Sciatic nerve (tissue), 2 donors: ENCODE measurements at regions not wholly inside any gene's neighbourhood (a gene's known extent, or its start where the extent isn't known, plus 50 kb on each side); places are given as distances from the start of the nearest gene placed in this dataset.
"Not testable (repeated sequence)": the region's sequence is repeated elsewhere in the genome, so short reads cannot be mapped to it uniquely, and the experiment has no call there.

ENCODE experiments used
- ATAC-seq: fragments of 200-7000 bp; cut with Tn5 transposase; one replicate; pipeline ENCODE4 v1.9.1; 2020; ENCODE audit warnings: mild to moderate bottlenecking, moderate library complexity
- DNase-seq: peaks from one replicate; pipeline ENCODE4 v3.0.0-alpha.2; 2020; ENCODE audit warnings: low spot score
- intact Hi-C: fragments of 100-400 bp; cut with DNase I; formaldehyde crosslinking; loops from one replicate; pipeline ENCODE4 v1.14.2; 2022
- donor health status: DM: no; HTN: no; CAD: no.
- donor health status: DM: no; HTN: no; CAD: no.

DNA sequence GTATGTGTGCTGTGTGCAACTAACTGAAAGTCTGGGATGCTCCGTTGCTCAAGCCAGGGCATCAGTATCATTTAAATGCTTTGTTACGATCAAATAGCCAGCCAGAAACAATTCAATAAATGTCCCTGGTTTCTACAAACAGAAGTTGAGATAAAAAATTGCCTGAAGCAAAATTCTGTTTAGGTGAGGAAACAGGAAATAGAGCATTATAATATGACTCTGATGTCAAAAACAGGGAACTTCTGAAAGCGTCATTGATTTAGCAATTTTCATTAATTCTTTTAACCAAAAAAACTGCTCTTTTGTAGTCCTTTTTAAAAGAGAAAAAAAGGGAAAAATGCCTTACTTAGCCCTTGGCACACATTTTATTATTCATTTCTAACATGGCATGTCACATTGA lies 174.7 kb downstream of the POTEB3 start:
- intact Hi-C loops, ATAC-seq, DNase-seq: not testable (repeated sequence)

DNA sequence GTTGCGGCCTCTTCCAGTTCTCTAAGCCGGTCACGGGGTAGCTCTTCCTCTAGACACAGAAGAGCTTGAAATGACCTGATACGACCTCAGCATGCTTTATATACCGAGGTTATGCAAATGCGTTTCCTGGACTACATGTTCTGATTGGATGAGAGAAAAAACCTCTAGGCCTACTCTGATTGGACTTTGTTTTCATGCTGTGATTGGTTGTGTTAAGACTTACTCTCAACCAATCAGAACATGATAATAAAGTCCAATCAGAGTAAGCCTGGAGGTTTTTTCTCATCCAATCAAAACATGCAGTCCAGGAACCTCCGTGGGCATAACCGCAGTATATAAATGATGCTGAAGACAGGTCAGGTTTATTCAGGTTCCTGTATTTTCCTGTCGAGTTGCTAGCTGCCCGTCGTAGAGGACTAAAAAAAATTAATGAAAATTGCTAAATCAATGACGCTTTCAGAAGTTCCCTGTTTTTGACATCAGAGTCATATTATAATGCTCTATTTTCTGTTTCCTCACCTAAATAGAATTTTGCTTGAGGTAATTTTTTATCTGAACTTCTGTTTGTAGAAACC lies 177.4 kb downstream of the POTEB3 start:
- DNase-seq (no peak), ATAC-seq (no peak)
- intact Hi-C loops: no loop called here

DNA sequence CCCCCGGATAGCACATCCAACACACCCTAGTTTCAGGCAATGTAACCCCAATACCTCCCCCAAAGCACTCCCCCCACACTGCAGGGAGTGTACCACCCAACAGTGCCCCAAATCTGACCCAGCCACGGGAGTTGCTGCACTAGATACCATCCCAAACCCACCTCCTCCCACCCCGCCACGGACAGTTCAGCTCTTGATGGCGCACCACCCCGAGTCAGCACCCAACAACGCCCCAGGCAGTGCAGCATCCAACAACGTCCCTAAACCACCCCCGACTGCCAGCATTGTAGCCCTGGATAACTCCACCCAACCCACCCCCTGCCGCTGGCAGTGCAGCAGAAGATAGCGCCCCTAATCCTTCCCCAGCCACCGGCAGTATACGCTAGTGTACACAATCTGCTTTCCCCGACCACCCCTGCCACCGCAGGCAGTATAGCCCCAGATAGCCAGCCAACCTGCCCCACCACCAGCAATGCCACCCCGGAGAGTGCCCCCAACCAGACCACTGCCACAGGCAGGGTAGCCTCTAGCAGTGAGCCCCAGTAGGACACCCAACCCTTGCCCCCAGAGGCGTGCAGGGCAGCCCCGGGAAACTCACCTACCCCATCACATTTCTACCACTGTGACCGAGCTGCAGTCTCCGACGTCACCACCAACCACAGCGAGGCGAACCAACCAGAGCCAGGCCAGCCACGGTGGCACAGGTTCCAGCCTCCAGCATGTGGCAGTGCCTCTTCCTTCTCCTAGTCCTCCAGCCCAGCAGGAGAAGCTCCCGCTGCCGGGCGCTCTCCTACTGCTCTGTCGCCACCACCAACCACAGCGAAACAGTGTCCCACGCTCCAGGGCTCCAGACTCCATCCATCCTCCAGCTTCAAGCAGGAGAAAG lies 178.1 kb downstream of the POTEB3 start:
- no peak for DNase-seq
- no peak for ATAC-seq
- intact Hi-C loops: no loop called here

DNA sequence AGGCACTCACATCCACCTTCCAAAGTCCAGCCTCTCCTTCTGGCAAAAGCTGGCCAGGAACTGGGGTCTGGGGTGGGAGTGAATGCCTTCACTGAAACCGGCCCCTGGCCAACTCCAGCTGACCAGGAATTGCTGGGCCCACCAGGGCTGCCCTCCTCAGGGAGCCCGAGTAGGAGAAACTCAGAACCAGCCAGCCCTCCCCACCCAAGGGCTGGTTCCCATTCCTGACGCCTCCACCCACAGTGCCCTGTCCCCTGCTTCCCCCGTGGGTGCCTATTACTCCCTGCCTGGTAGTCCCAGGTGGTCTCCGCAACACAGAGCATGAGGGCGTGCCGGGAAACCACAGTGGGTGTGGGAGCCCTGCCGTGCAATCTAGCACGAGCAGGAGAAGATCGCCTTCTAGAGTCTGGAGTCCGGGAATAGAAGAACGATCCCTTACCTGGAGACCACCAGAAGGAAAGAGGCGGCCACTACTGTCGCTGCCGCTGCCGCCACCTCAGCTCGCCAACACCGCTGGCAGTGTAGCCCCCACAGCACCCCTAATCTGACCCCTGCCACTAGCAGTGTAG lies 178.8 kb downstream of the POTEB3 start:
- ATAC-seq (no peak), DNase-seq (no peak)
- intact Hi-C loops: no loop called here

DNA sequence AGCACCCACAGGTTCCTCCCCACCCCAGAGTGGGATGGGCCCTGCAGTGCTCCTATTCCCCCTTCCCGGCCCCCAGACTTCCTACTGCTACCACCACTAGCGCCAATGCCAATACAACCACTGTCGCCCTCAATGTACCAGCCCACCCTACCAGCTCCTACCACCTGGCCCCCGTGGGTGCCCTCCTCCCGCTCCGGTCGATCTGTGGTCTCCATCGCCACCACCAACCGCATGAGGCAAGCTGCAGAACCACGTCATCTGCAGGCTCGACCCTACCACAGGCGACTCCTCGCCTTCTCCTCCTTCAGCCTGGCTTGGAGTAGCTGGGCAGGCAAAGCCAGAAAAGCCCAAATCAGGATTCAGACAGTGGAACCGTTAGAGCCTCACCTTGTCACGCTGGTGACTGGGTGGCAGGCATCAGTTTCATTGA lies 179.3 kb downstream of the POTEB3 start:
- DNase-seq: no peak
- intact Hi-C loops: no loop called here
- ATAC-seq: no peak

DNA sequence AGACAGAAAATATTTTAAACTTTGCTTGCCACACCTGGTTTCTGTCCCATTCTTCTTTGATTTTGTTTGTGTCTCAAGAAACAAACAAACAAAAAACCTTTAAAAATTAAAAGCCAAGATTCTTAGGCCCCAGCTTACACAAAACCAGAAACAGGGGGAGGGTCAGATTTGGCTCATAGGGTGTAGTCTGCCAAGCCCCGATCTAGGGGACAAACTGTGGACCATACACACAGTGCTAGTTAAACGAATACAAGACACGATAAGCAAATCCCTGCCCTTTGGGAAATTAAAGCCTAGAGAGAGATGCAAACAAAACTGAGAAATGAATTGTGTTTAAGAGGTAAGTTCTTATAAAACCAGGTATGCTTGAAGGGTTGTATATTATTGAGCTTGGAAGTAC lies 181.7 kb downstream of the POTEB3 start:
- ATAC-seq, intact Hi-C loops, DNase-seq: not testable (repeated sequence)

DNA sequence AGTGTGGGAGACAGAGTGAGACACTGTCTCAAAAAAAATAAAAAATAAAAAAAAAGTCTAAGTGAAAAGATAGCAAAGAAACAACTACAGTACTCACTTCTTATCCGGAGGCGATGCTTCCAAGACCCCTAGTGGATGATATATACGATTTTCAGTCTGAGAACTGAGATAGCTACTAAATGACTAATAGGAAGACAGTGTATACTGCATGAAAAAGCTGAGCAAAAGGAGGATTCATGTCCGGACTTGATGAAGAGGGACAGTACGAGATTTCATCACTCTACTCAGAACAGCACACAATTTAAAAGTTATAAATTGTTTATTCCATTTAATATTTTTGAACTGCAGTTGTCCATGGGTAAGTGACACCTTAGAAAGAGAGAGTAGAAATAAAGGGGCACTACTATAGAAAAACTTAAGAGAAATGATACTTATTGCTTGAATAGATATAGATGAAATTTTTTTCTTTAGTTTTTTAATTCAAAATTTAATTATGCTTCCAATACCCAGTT lies 190.7 kb downstream of the POTEB3 start:
- intact Hi-C loops, ATAC-seq, DNase-seq: not testable (repeated sequence)
